ENCODE measurements at regions not wholly inside any gene's neighbourhood (a gene's known extent, or its start where the extent isn't known, plus 50 kb on each side); places are given as distances from the start of the nearest gene placed in this dataset.

- TF ChIP-seq YY1 (IDR thresholded peaks at IDR 0.05): no peak
- no peak for TF ChIP-seq CTCF (IDR thresholded peaks at IDR 0.05; ENCODE audit: low read depth, low read length, missing input control)
- TF ChIP-seq, protein P1, sequence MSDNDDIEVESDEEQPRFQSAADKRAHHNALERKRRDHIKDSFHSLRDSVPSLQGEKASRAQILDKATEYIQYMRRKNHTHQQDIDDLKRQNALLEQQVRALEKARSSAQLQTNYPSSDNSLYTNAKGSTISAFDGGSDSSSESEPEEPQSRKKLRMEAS (IDR thresholded peaks at IDR 0.05): no peak
- no peak for TF ChIP-seq FOXA1 (IDR thresholded peaks at IDR 0.05)
- TF ChIP-seq JUND (IDR thresholded peaks at IDR 0.05): no peak
- no peak for TF ChIP-seq TAF1 (conservative IDR thresholded peaks at IDR 0.05)
- TF ChIP-seq GABPA (IDR thresholded peaks at IDR 0.05 in 1 of 2, conservative IDR thresholded peaks at IDR 0.05 in 1 of 2): no peak
- no peak for TF ChIP-seq SP1 (IDR thresholded peaks at IDR 0.05)
- no peak for TF ChIP-seq RAD21 (IDR thresholded peaks at IDR 0.05)
- no peak for TF ChIP-seq ATF3 (IDR thresholded peaks at IDR 0.05)
- TF ChIP-seq REST (IDR thresholded peaks at IDR 0.05): no peak
These were observed 1817.1 kb downstream of the BRINP3 start for GRCh38 chr1:188660572-188660971.

Data from liver (tissue), 3 donors.